H9 (cell line): ENCODE measurements at regions not wholly inside any gene's neighbourhood (a gene's known extent, or its start where the extent isn't known, plus 50 kb on each side); places are given as distances from the start of the nearest gene placed in this dataset.

Source experiments
- DNase-seq: peaks from one replicate; pipeline ENCODE4 v3.0.0-alpha.2; 2017
- H2AFZ ChIP-seq: one replicate; pipeline ENCODE4 v1.6.1; 2013; ENCODE audit warnings: mild to moderate bottlenecking, low read length, control low read depth, moderate library complexity
- H2AK5ac ChIP-seq: 2 replicates; pipeline ENCODE4 v1.6.1; 2013; ENCODE audit warnings: low read length, control low read depth, mixed read lengths; ENCODE audit not compliant: insufficient read length
- H2BK120ac ChIP-seq: one replicate; pipeline ENCODE4 v1.6.1; 2013; ENCODE audit warnings: low read depth, mild to moderate bottlenecking, low read length, control low read depth, inconsistent platforms; ENCODE audit not compliant: poor library complexity, severe bottlenecking
- H2BK12ac ChIP-seq: 2 replicates; pipeline ENCODE4 v1.6.1; 2013; ENCODE audit warnings: low read length, control low read depth, mixed read lengths, low read depth; ENCODE audit not compliant: insufficient read length
- H2BK15ac ChIP-seq: 2 replicates; pipeline ENCODE4 v1.6.1; 2013; ENCODE audit warnings: low read depth, low read length, control low read depth
- H2BK20ac ChIP-seq: one replicate; pipeline ENCODE4 v1.6.1; 2013; ENCODE audit warnings: low read depth, mild to moderate bottlenecking, low read length, control low read depth, inconsistent platforms; ENCODE audit not compliant: poor library complexity, severe bottlenecking
- H2BK5ac ChIP-seq: 2 replicates; pipeline ENCODE4 v1.6.1; 2013; ENCODE audit warnings: low read length, control low read depth, mixed read lengths; ENCODE audit not compliant: insufficient read length
- H3K14ac ChIP-seq: 2 replicates; pipeline ENCODE4 v1.6.1; 2013; ENCODE audit warnings: low read length, control low read depth; ENCODE audit not compliant: insufficient read depth
- H3K18ac ChIP-seq: 2 replicates; pipeline ENCODE4 v1.6.1; 2013; ENCODE audit warnings: low read depth, mild to moderate bottlenecking, mixed read lengths, low read length, control low read depth; ENCODE audit not compliant: insufficient read length
- H3K23ac ChIP-seq: 2 replicates; pipeline ENCODE4 v1.6.1; 2013; ENCODE audit warnings: low read length, control low read depth, mixed read lengths, low read depth; ENCODE audit not compliant: insufficient read length
- H3K23me2 ChIP-seq: 2 replicates; pipeline ENCODE4 v1.6.1; 2013; ENCODE audit warnings: low read depth, mild to moderate bottlenecking, mixed read lengths, low read length, control low read depth; ENCODE audit not compliant: insufficient read length, poor library complexity, severe bottlenecking
- H3K27ac ChIP-seq: 2 replicates; pipeline ENCODE4 v1.5.1; 2013; ENCODE audit warnings: low read length, control low read depth, mixed read lengths, low read depth; ENCODE audit not compliant: insufficient read length
- H3K27me3 ChIP-seq: 2 replicates; pipeline ENCODE4 v1.6.1; 2013; ENCODE audit warnings: low read length, control low read depth, inconsistent platforms; ENCODE audit not compliant: insufficient read depth
- H3K4ac ChIP-seq: 2 replicates; pipeline ENCODE4 v1.6.1; 2013; ENCODE audit warnings: low read depth, mild to moderate bottlenecking, control low read depth, inconsistent platforms, low read length, moderate library complexity
- H3K4me1 ChIP-seq: 2 replicates; pipeline ENCODE4 v1.6.1; 2013; ENCODE audit warnings: low read length, control low read depth, inconsistent platforms; ENCODE audit not compliant: insufficient read depth
- H3K4me2 ChIP-seq: 2 replicates; pipeline ENCODE4 v1.6.1; 2013; ENCODE audit warnings: low read length, control low read depth, mixed read lengths; ENCODE audit not compliant: insufficient read length, insufficient read depth
- H3K56ac ChIP-seq: 2 replicates; pipeline ENCODE4 v1.6.1; 2013; ENCODE audit warnings: low read depth, mild to moderate bottlenecking, mixed read lengths, low read length, control low read depth; ENCODE audit not compliant: insufficient read length
- H3K79me1 ChIP-seq: 2 replicates; pipeline ENCODE4 v1.6.1; 2013; ENCODE audit warnings: low read depth, mild to moderate bottlenecking, moderate library complexity, low read length, control low read depth, inconsistent platforms; ENCODE audit not compliant: insufficient read depth, poor library complexity, severe bottlenecking
- H3K79me2 ChIP-seq: 2 replicates; pipeline ENCODE4 v1.6.1; 2013; ENCODE audit warnings: low read length, control low read depth, inconsistent platforms; ENCODE audit not compliant: insufficient read depth
- H3K9ac ChIP-seq: 2 replicates; pipeline ENCODE4 v1.6.1; 2013; ENCODE audit warnings: low read length, control low read depth, mixed read lengths; ENCODE audit not compliant: insufficient read length; ENCODE audit errors: extremely low read depth
- H3K9me3 ChIP-seq: one replicate; pipeline ENCODE4 v1.6.1; 2013; ENCODE audit warnings: low read depth, low read length, inconsistent platforms; ENCODE audit not compliant: control insufficient read depth
- H3T11ph ChIP-seq: one replicate; pipeline ENCODE4 v1.6.1; 2013; ENCODE audit warnings: mild to moderate bottlenecking, low read length, control low read depth, inconsistent platforms
- H4K20me1 ChIP-seq: one replicate; pipeline ENCODE4 v1.6.1; 2013; ENCODE audit not compliant: control insufficient read depth, insufficient read length, insufficient read depth
- H4K5ac ChIP-seq: 2 replicates; pipeline ENCODE4 v1.6.1; 2013; ENCODE audit warnings: low read depth, mild to moderate bottlenecking, mixed read lengths, low read length, control low read depth; ENCODE audit not compliant: insufficient read length
- H4K8ac ChIP-seq: replicated peaks from 2 replicates; pipeline ENCODE4 v1.6.1; 2013; ENCODE audit warnings: low read length, control low read depth, mixed read lengths, low read depth; ENCODE audit not compliant: insufficient read length
- H4K91ac ChIP-seq: 2 replicates; pipeline ENCODE4 v1.6.1; 2013; ENCODE audit warnings: low read depth, mild to moderate bottlenecking, moderate library complexity, mixed read lengths, low read length, control low read depth; ENCODE audit not compliant: insufficient read length
- H3K27ac Mint-ChIP-seq, 3 experiments: 2 replicates in 2 of 3; 3 replicates in 1 of 3; pipeline ENCODE4 v1.8.0; 2020 to 2021; ENCODE audit warnings: mixed read lengths in 3 of 3, mild to moderate bottlenecking in 1 of 3, moderate library complexity in 1 of 3
- H3K27me3 Mint-ChIP-seq: 2 replicates; pipeline ENCODE4 v1.8.0; 2021; ENCODE audit warnings: low read depth, mild to moderate bottlenecking, moderate library complexity, mixed read lengths
- H3K36me3 Mint-ChIP-seq, 3 experiments: 2 replicates in 2 of 3; 3 replicates in 1 of 3; pipeline ENCODE4 v1.8.0; 2020 to 2021; ENCODE audit warnings: low read depth in 3 of 3, mixed read lengths in 3 of 3; ENCODE audit not compliant: insufficient read depth in 1 of 3
- H3K4me1 Mint-ChIP-seq, 2 experiments: 2 replicates each; pipeline ENCODE4 v1.8.0; 2020; ENCODE audit warnings: mixed read lengths in 2 of 2
- H3K4me3 Mint-ChIP-seq, 2 experiments: 2 replicates in 1 of 2; 3 replicates in 1 of 2; pipeline ENCODE4 v1.8.0; 2020 to 2021; ENCODE audit warnings: mild to moderate bottlenecking in 2 of 2, mixed read lengths in 2 of 2, moderate library complexity in 1 of 2
- H3K9me3 Mint-ChIP-seq, 2 experiments: 2 replicates in 1 of 2; 3 replicates in 1 of 2; pipeline ENCODE4 v1.8.0; 2020; ENCODE audit warnings: mild to moderate bottlenecking in 2 of 2, mixed read lengths in 2 of 2, moderate library complexity in 1 of 2
- CTCF ChIP-seq: fragments of 200-600 bp; sonication (generic); conservative IDR thresholded peaks from 3 replicates; pipeline ENCODE4 v1.8.0; 2021; ENCODE audit warnings: antibody characterized with exemption, mild to moderate bottlenecking
- WGBS: extraction: QIAGEN DNeasy Blood & Tissue Kit; methylation state at CpG from one replicate; pipeline ENCODE4 v1.1.7; 2013; ENCODE audit warnings: missing lambda C conversion rate, low lambda C conversion rate, mixed read lengths; ENCODE audit not compliant: insufficient read length; ENCODE audit errors: extremely low coverage; 5-methylcytosine and 5-hydroxymethylcytosine counted together

GRCh38 chr16:8120001-8120400 is 470.3 kb downstream of the TMEM114 start:
- H3K79me2 ChIP-seq = no peaks in the 10 kb centered on the region
- H4K20me1 ChIP-seq = no peaks in the 10 kb centered on the region
- Mint-ChIP-seq H3K4me1 (peaks cover 0 to 4% of the 10 kb centered on the region in 2 experiments; a peak in 2 of 4 replicates), H3K9me3 (peaks cover 6 to 9% of the 10 kb centered on the region in 2 experiments), H3K27ac (no peak overlapping the region), H3K27me3 (peaks cover 2% of the 10 kb centered on the region), H3K4me3 (no peak overlapping the region), H3K36me3 (peaks cover 0 to 7% (median 6%) of the 10 kb centered on the region in 3 experiments; a peak in 5 of 7 replicates)
- H3K18ac ChIP-seq = no peak overlapping the region
- H2BK20ac ChIP-seq = no peak overlapping the region
- no peak overlapping the region for H3T11ph ChIP-seq
- H3K23ac ChIP-seq = no peak overlapping the region
- H2BK12ac ChIP-seq = no peak overlapping the region
- no peak for DNase-seq
- no peak overlapping the region for H2AFZ ChIP-seq
- no peaks in the 10 kb centered on the region for H3K27me3 ChIP-seq
- H3K27ac ChIP-seq = no peak overlapping the region
- H3K4me1 ChIP-seq = no peaks in the 10 kb centered on the region
- no peaks in the 10 kb centered on the region for H3K9me3 ChIP-seq
- no peak overlapping the region for H4K5ac ChIP-seq
- no peak overlapping the region for H2BK120ac ChIP-seq
- no peak overlapping the region for H2BK15ac ChIP-seq
- H3K79me1 ChIP-seq = no peaks in the 10 kb centered on the region
- WGBS = no CpG with 5 or more reads among the region's 4 CpGs
- no peaks in the 10 kb centered on the region for H3K23me2 ChIP-seq
- no peak overlapping the region for H2AK5ac ChIP-seq
- H4K91ac ChIP-seq = no peak overlapping the region
- no peak overlapping the region for H4K8ac ChIP-seq
- no peak overlapping the region for H3K4me2 ChIP-seq
- no peak overlapping the region for H2BK5ac ChIP-seq
- no peak overlapping the region for H3K56ac ChIP-seq
- no peak for TF ChIP-seq CTCF
- H3K4ac ChIP-seq = no peak overlapping the region
- H3K9ac ChIP-seq = no peak overlapping the region
- no peak overlapping the region for H3K14ac ChIP-seq
